ENCODE measurements at regions not wholly inside any gene's neighbourhood (a gene's known extent, or its start where the extent isn't known, plus 50 kb on each side); places are given as distances from the start of the nearest gene placed in this dataset.

GRCh38 chr4:147195386-147195785 lies 249.7 kb upstream of the TTC29 start:
- Histone ChIP-seq H3K79me2 (ENCODE audit: control insufficient read depth, insufficient read depth, low read length) (no peaks in the 10 kb centered on the region), H3K4me1 (ENCODE audit: control insufficient read depth, extremely low read depth, insufficient read depth, low read length) (no peaks in the 10 kb centered on the region), H3K9ac (ENCODE audit: control insufficient read depth, extremely low read depth, insufficient read depth, low read length) (no peak overlapping the region), H3K36me3 (ENCODE audit: control insufficient read depth in 2 of 2, extremely low read depth in 1 of 2, insufficient read depth in 2 of 2, low read length in 2 of 2) (no peaks in the 10 kb centered on the region), H3K9me3 (ENCODE audit: control insufficient read depth, low read depth, low read length) (no peaks in the 10 kb centered on the region), H3K4me3 (ENCODE audit: control insufficient read depth in 2 of 3, extremely low read depth in 1 of 3, insufficient read depth in 2 of 3, low read depth in 1 of 3, low read length in 3 of 3) (no peak overlapping the region), H3K4me2 (ENCODE audit: control insufficient read depth, extremely low read depth, insufficient read depth, low read depth, low read length) (no peak overlapping the region), H3K27me3 (ENCODE audit: control insufficient read depth, extremely low read depth, insufficient read depth, low read length) (no peaks in the 10 kb centered on the region), H3K27ac (ENCODE audit: control insufficient read depth, insufficient read depth, low read length) (no peak overlapping the region), H4K20me1 (ENCODE audit: control insufficient read depth, extremely low read depth, insufficient read depth, low read length) (no peaks in the 10 kb centered on the region), H2AFZ (ENCODE audit: control insufficient read depth, low read length) (no peak overlapping the region), H3K9me1 (ENCODE audit: control insufficient read depth, extremely low read depth, insufficient read depth, low read length) (no peaks in the 10 kb centered on the region)
- DNase-seq (ENCODE audit: low read depth, low spot score): no peak
- dilution Hi-C loops (cut with MboI; ENCODE audit: extremely low pct_ligation_motif_present, low sequenced_read_pairs): no loop called here
- TF ChIP-seq CTCF (optimal IDR thresholded peaks at IDR 0.05 in 1 of 3, IDR thresholded peaks at IDR 0.05 in 1 of 3, conservative IDR thresholded peaks at IDR 0.05 in 1 of 3; ENCODE audit: extremely low read depth in 1 of 3, insufficient read depth in 2 of 3, low read length in 3 of 3) (no peak), EZH2 (IDR thresholded peaks at IDR 0.05; ENCODE audit: low read length) (no peak)
- no peak for FAIRE-seq

- Histone ChIP-seq H4K20me1 (ENCODE audit: control insufficient read depth, extremely low read depth, insufficient read depth, low read length) (no peaks in the 10 kb centered on the region), H3K9me3 (ENCODE audit: control insufficient read depth, low read depth, low read length) (no peaks in the 10 kb centered on the region), H3K9me1 (ENCODE audit: control insufficient read depth, extremely low read depth, insufficient read depth, low read length) (no peaks in the 10 kb centered on the region), H3K4me3 (ENCODE audit: control insufficient read depth in 2 of 3, extremely low read depth in 1 of 3, insufficient read depth in 2 of 3, low read depth in 1 of 3, low read length in 3 of 3) (no peak overlapping the region), H3K36me3 (ENCODE audit: control insufficient read depth in 2 of 2, extremely low read depth in 1 of 2, insufficient read depth in 2 of 2, low read length in 2 of 2) (no peaks in the 10 kb centered on the region), H3K27ac (ENCODE audit: control insufficient read depth, insufficient read depth, low read length) (no peak overlapping the region), H2AFZ (ENCODE audit: control insufficient read depth, low read length) (no peak overlapping the region), H3K79me2 (ENCODE audit: control insufficient read depth, insufficient read depth, low read length) (no peaks in the 10 kb centered on the region), H3K9ac (ENCODE audit: control insufficient read depth, extremely low read depth, insufficient read depth, low read length) (no peak overlapping the region), H3K27me3 (ENCODE audit: control insufficient read depth, extremely low read depth, insufficient read depth, low read length) (no peaks in the 10 kb centered on the region), H3K4me2 (ENCODE audit: control insufficient read depth, extremely low read depth, insufficient read depth, low read depth, low read length) (no peak overlapping the region), H3K4me1 (ENCODE audit: control insufficient read depth, extremely low read depth, insufficient read depth, low read length) (no peaks in the 10 kb centered on the region)
- TF ChIP-seq CTCF (optimal IDR thresholded peaks at IDR 0.05 in 1 of 3, IDR thresholded peaks at IDR 0.05 in 1 of 3, conservative IDR thresholded peaks at IDR 0.05 in 1 of 3; ENCODE audit: extremely low read depth in 1 of 3, insufficient read depth in 2 of 3, low read length in 3 of 3) (no peak), EZH2 (IDR thresholded peaks at IDR 0.05; ENCODE audit: low read length) (no peak)
- DNase-seq (ENCODE audit: low read depth, low spot score) (no peak), FAIRE-seq (no peak)
- dilution Hi-C loops (cut with MboI; ENCODE audit: extremely low pct_ligation_motif_present, low sequenced_read_pairs): no loop called here
Observed at GRCh38 chr4:147198411-147199051, 252.9 kb upstream of the TTC29 start.
